BLaER1 treated with 17β-estradiol and CSF1 and Interleukin-3, amounts not matched to agents 10 nM and 100 nM (cell line): ENCODE measurements at regions not wholly inside any gene's neighbourhood (a gene's known extent, or its start where the extent isn't known, plus 50 kb on each side); places are given as distances from the start of the nearest gene placed in this dataset.

Experiments
- H3K27ac ChIP-seq, 11 experiments: shearing (Covaris generic); formaldehyde crosslinking; 2 replicates each; pipeline ENCODE4 v1.8.1; 2022
- H3K27me3 ChIP-seq, 11 experiments: shearing (Covaris generic); formaldehyde crosslinking; 2 replicates each; pipeline ENCODE4 v1.8.1; 2022
- H3K36me3 ChIP-seq, 11 experiments: shearing (Covaris generic); formaldehyde crosslinking; 2 replicates each; pipeline ENCODE4 v1.8.1; 2022
- H3K4me1 ChIP-seq, 10 experiments: shearing (Covaris generic); formaldehyde crosslinking; 2 replicates each; pipeline ENCODE4 v1.8.1; 2022
- H3K4me2 ChIP-seq, 11 experiments: shearing (Covaris generic); formaldehyde crosslinking; 2 replicates each; pipeline ENCODE4 v1.8.1; 2022
- H3K4me3 ChIP-seq, 10 experiments: shearing (Covaris generic); formaldehyde crosslinking; 2 replicates each; pipeline ENCODE4 v1.8.1; 2022
- H3K9ac ChIP-seq, 11 experiments: shearing (Covaris generic); formaldehyde crosslinking; 2 replicates each; pipeline ENCODE4 v1.8.1; 2022
- H3K9me3 ChIP-seq, 11 experiments: shearing (Covaris generic); formaldehyde crosslinking; replicated peaks in 1 of 11; 2 replicates each; pipeline ENCODE4 v1.8.1; 2022
- H4K20me1 ChIP-seq, 11 experiments: shearing (Covaris generic); formaldehyde crosslinking; 2 replicates each; pipeline ENCODE4 v1.8.1; 2022
- Cebpa-rat ChIP-seq, 11 experiments: shearing (Covaris generic); IDR thresholded peaks; 2 replicates each; pipeline ENCODE4 v1.8.1; 2022

- Histone ChIP-seq H3K9me3 (peaks cover 0 to 9% (median 3%) of the 10 kb centered on the region in 11 experiments; a peak in 9 of 22 replicates), H3K36me3 (no peaks in the 10 kb centered on the region), H3K4me3 (peak overlapping the region in 8 of 10 experiments; percentile 19 to 52 (median 38); a peak in 10 of 20 replicates), H3K4me2 (peak overlapping the region; percentile 28 to 91 (median 51); a peak in 19 of 22 replicates), H3K9ac (no peak overlapping the region), H3K27ac (no peak overlapping the region), H3K27me3 (peaks cover 100% of the 10 kb centered on the region in 11 experiments), H3K4me1 (peaks cover 0 to 16% (median 0%) of the 10 kb centered on the region in 10 experiments; a peak in 6 of 20 replicates), H4K20me1 (peaks cover 0 to 84% (median 34%) of the 10 kb centered on the region in 11 experiments; a peak in 17 of 22 replicates)
- no peak for TF ChIP-seq Cebpa-rat (IDR thresholded peaks at IDR 0.05)
Observed at GRCh38 chr5:88666761-88667495, 216.1 kb downstream of the MEF2C start.

- H4K20me1 ChIP-seq = peaks cover 0 to 88% (median 38%) of the 10 kb centered on the region in 11 experiments; a peak in 17 of 22 replicates
- peaks cover 100% of the 10 kb centered on the region in 11 experiments for H3K27me3 ChIP-seq
- peak overlapping the region in 2 of 11 experiments; percentile 6 to 23; a peak in 1 of 22 replicates for H3K4me2 ChIP-seq
- no peaks in the 10 kb centered on the region for H3K36me3 ChIP-seq
- peaks cover 0 to 23% (median 7%) of the 10 kb centered on the region in 10 experiments; a peak in 16 of 20 replicates for H3K4me1 ChIP-seq
- TF ChIP-seq Cebpa-rat (IDR thresholded peaks at IDR 0.05) = no peak
- no peak overlapping the region for H3K27ac ChIP-seq
- no peak overlapping the region; a peak in 2 of 20 replicates for H3K4me3 ChIP-seq
- no peak overlapping the region for H3K9ac ChIP-seq
- H3K9me3 ChIP-seq = peaks cover 0 to 6% (median 0%) of the 10 kb centered on the region in 11 experiments; a peak in 1 of 22 replicates
Observed at GRCh38 chr5:88665750-88666215, 217.2 kb downstream of the MEF2C start.

GRCh38 chr5:88664645-88665044 lies 218.3 kb downstream of the MEF2C start:
- Histone ChIP-seq H3K4me3 (no peak overlapping the region), H3K4me1 (peaks cover 0 to 23% (median 12%) of the 10 kb centered on the region in 10 experiments; a peak in 17 of 20 replicates), H3K36me3 (no peaks in the 10 kb centered on the region), H3K4me2 (no peak overlapping the region), H3K9me3 (peaks cover 0 to 9% (median 3%) of the 10 kb centered on the region in 11 experiments; a peak in 7 of 22 replicates), H3K27ac (no peak overlapping the region), H3K27me3 (peaks cover 99 to 100% (median 100%) of the 10 kb centered on the region in 11 experiments), H4K20me1 (peaks cover 0 to 90% (median 40%) of the 10 kb centered on the region in 11 experiments; a peak in 17 of 22 replicates), H3K9ac (no peak overlapping the region)
- TF ChIP-seq Cebpa-rat (IDR thresholded peaks at IDR 0.05) = no peak

GRCh38 chr5:88663793-88664216 lies 219.2 kb downstream of the MEF2C start:
- H3K9ac ChIP-seq = no peak overlapping the region
- no peak overlapping the region for H3K4me2 ChIP-seq

GRCh38 chr5:88662846-88663245 lies 220.1 kb downstream of the MEF2C start:
- no peak for TF ChIP-seq Cebpa-rat (IDR thresholded peaks at IDR 0.05)
- Histone ChIP-seq H4K20me1 (peaks cover 0 to 81% (median 36%) of the 10 kb centered on the region in 11 experiments; a peak in 17 of 22 replicates), H3K36me3 (no peaks in the 10 kb centered on the region), H3K4me1 (peaks cover 0 to 23% (median 12%) of the 10 kb centered on the region in 10 experiments; a peak in 17 of 20 replicates), H3K4me2 (no peak overlapping the region), H3K27ac (no peak overlapping the region), H3K4me3 (no peak overlapping the region), H3K9me3 (peaks cover 0 to 10% (median 5%) of the 10 kb centered on the region in 11 experiments; a peak in 7 of 22 replicates), H3K27me3 (peaks cover 89 to 100% (median 98%) of the 10 kb centered on the region in 11 experiments), H3K9ac (no peak overlapping the region)

More at GRCh38 chr5:88663793-88664216, 219.2 kb downstream of the MEF2C start:
- TF ChIP-seq Cebpa-rat (IDR thresholded peaks at IDR 0.05) = no peak
- peaks cover 0 to 89% (median 40%) of the 10 kb centered on the region in 11 experiments; a peak in 17 of 22 replicates for H4K20me1 ChIP-seq
- H3K4me1 ChIP-seq = peaks cover 0 to 23% (median 12%) of the 10 kb centered on the region in 10 experiments; a peak in 17 of 20 replicates
- H3K27ac ChIP-seq = no peak overlapping the region
- peaks cover 0 to 10% (median 5%) of the 10 kb centered on the region in 11 experiments; a peak in 7 of 22 replicates for H3K9me3 ChIP-seq
- no peak overlapping the region for H3K4me3 ChIP-seq
- H3K36me3 ChIP-seq = no peaks in the 10 kb centered on the region
- H3K27me3 ChIP-seq = peaks cover 99 to 100% (median 100%) of the 10 kb centered on the region in 11 experiments

GRCh38 chr5:88661806-88662207 lies 221.2 kb downstream of the MEF2C start:
- no peak overlapping the region for H3K9ac ChIP-seq
- TF ChIP-seq Cebpa-rat (IDR thresholded peaks at IDR 0.05) = no peak
- H3K9me3 ChIP-seq = peaks cover 0 to 10% (median 5%) of the 10 kb centered on the region in 11 experiments; a peak in 7 of 22 replicates
- H4K20me1 ChIP-seq = peaks cover 0 to 71% (median 26%) of the 10 kb centered on the region in 11 experiments; a peak in 17 of 22 replicates
- peak overlapping the region in 3 of 11 experiments; percentile 94 to 97 (median 95); a peak in 3 of 22 replicates for H3K4me2 ChIP-seq
- H3K4me1 ChIP-seq = peaks cover 0 to 16% (median 11%) of the 10 kb centered on the region in 10 experiments; a peak in 17 of 20 replicates
- no peak overlapping the region; a peak in 1 of 20 replicates for H3K4me3 ChIP-seq
- no peaks in the 10 kb centered on the region for H3K36me3 ChIP-seq
- H3K27ac ChIP-seq = no peak overlapping the region
- peaks cover 80 to 100% (median 91%) of the 10 kb centered on the region in 11 experiments for H3K27me3 ChIP-seq

GRCh38 chr5:88660947-88661805 lies 221.8 kb downstream of the MEF2C start:
- TF ChIP-seq Cebpa-rat (IDR thresholded peaks at IDR 0.05) = no peak

More at GRCh38 chr5:88660947-88661805, 221.8 kb downstream of the MEF2C start:
- peaks cover 0 to 64% (median 25%) of the 10 kb centered on the region in 11 experiments; a peak in 17 of 22 replicates for H4K20me1 ChIP-seq
- H3K9me3 ChIP-seq = peaks cover 0 to 10% (median 5%) of the 10 kb centered on the region in 11 experiments; a peak in 7 of 22 replicates
- peak overlapping the region; percentile 69 to 99 (median 92) for H3K4me2 ChIP-seq
- 0 out of 22 replicates have a peak overlapping the region, but pooled peaks of 1 of the 11 experiments have one; percentile 3 for H3K27ac ChIP-seq
- no peaks in the 10 kb centered on the region for H3K36me3 ChIP-seq
- peak overlapping the region in 6 of 11 experiments; percentile 32 to 60 (median 48); a peak in 10 of 22 replicates for H3K9ac ChIP-seq
- H3K4me3 ChIP-seq = peak overlapping the region; percentile 52 to 73 (median 62)
- peaks cover 78 to 100% (median 91%) of the 10 kb centered on the region in 11 experiments for H3K27me3 ChIP-seq
- H3K4me1 ChIP-seq = peaks cover 0 to 12% (median 11%) of the 10 kb centered on the region in 10 experiments; a peak in 16 of 20 replicates
